ENCODE measurements at regions not wholly inside any gene's neighbourhood (a gene's known extent, or its start where the extent isn't known, plus 50 kb on each side); places are given as distances from the start of the nearest gene placed in this dataset.
"Not testable (repeated sequence)": the region's sequence is repeated elsewhere in the genome, so short reads cannot be mapped to it uniquely, and the experiment has no call there.

- intact Hi-C loops (cut with DNase I) = no loop called here
- Histone ChIP-seq H3K9me3 (ENCODE audit: control insufficient read depth, low read length) (no peaks in the 10 kb centered on the region), H3K4me1 (ENCODE audit: control insufficient read depth in 1 of 2, insufficient read depth in 2 of 2, low read length in 2 of 2) (no peaks in the 10 kb centered on the region), H3K27me3 (ENCODE audit: control insufficient read depth in 1 of 2, insufficient read depth in 2 of 2, low read length in 1 of 2) (peaks cover 0 to 2% of the 10 kb centered on the region in 2 donors), H3K27ac (ENCODE audit: low read depth in 1 of 2, low read length in 2 of 2) (no peak overlapping the region), H3K4me3 (ENCODE audit: low read length in 2 of 2) (no peak overlapping the region), H3K36me3 (ENCODE audit: control insufficient read depth in 1 of 2, insufficient read depth in 2 of 2, low read length in 1 of 2) (no peaks in the 10 kb centered on the region)
- ATAC-seq (ENCODE audit: low FRiP score) (no peak), DNase-seq (no peak)
- WGBS, 2 donors = 71% methylated on average over 2 of the region's 2 CpGs
These were observed 173.4 kb upstream of the FANCL start for GRCh38 chr2:58414506-58414905.

GRCh38 chr2:58410549-58410948 lies 169.4 kb upstream of the FANCL start:
- no peaks in the 10 kb centered on the region for H3K9me3 ChIP-seq (ENCODE audit: control insufficient read depth, low read length)
- ATAC-seq (ENCODE audit: low FRiP score) (no peak), DNase-seq (no peak)
- no peaks in the 10 kb centered on the region for H3K4me1 ChIP-seq (ENCODE audit: control insufficient read depth in 1 of 2, insufficient read depth in 2 of 2, low read length in 2 of 2)
- H3K36me3 ChIP-seq (ENCODE audit: control insufficient read depth in 1 of 2, insufficient read depth in 2 of 2, low read length in 1 of 2) = no peaks in the 10 kb centered on the region
- H3K27me3 ChIP-seq (ENCODE audit: control insufficient read depth in 1 of 2, insufficient read depth in 2 of 2, low read length in 1 of 2) = no peaks in the 10 kb centered on the region
- WGBS, 2 donors = 48 to 56% methylated on average over 2 of the region's 2 CpGs
- intact Hi-C loops (cut with DNase I) = no loop called here
- H3K4me3 ChIP-seq (ENCODE audit: low read length in 2 of 2) = no peak overlapping the region
- no peak overlapping the region for H3K27ac ChIP-seq (ENCODE audit: low read depth in 1 of 2, low read length in 2 of 2)

- H3K27me3 ChIP-seq (ENCODE audit: control insufficient read depth in 1 of 2, insufficient read depth in 2 of 2, low read length in 1 of 2) = no peaks in the 10 kb centered on the region
- WGBS, 2 donors = 81 to 84% methylated on average over 4 of the region's 4 CpGs
- H3K9me3 ChIP-seq (ENCODE audit: control insufficient read depth, low read length) = no peaks in the 10 kb centered on the region
- ATAC-seq (ENCODE audit: low FRiP score) = no peak
- no peak for DNase-seq
- no peaks in the 10 kb centered on the region for H3K36me3 ChIP-seq (ENCODE audit: control insufficient read depth in 1 of 2, insufficient read depth in 2 of 2, low read length in 1 of 2)
- no peaks in the 10 kb centered on the region for H3K4me1 ChIP-seq (ENCODE audit: control insufficient read depth in 1 of 2, insufficient read depth in 2 of 2, low read length in 2 of 2)
- H3K27ac ChIP-seq (ENCODE audit: low read depth in 1 of 2, low read length in 2 of 2) = no peak overlapping the region
- H3K4me3 ChIP-seq (ENCODE audit: low read length in 2 of 2) = no peak overlapping the region
- intact Hi-C loops (cut with DNase I) = no loop called here
These were observed 166.4 kb upstream of the FANCL start for GRCh38 chr2:58407487-58407886.

GRCh38 chr2:58405341-58405740 lies 164.2 kb upstream of the FANCL start:
- DNase-seq (no peak), ATAC-seq (ENCODE audit: low FRiP score) (no peak)
- Histone ChIP-seq H3K9me3 (ENCODE audit: control insufficient read depth, low read length) (no peaks in the 10 kb centered on the region), H3K4me3 (ENCODE audit: low read length in 2 of 2) (no peak overlapping the region), H3K36me3 (ENCODE audit: control insufficient read depth in 1 of 2, insufficient read depth in 2 of 2, low read length in 1 of 2) (no peaks in the 10 kb centered on the region), H3K4me1 (ENCODE audit: control insufficient read depth in 1 of 2, insufficient read depth in 2 of 2, low read length in 2 of 2) (no peaks in the 10 kb centered on the region), H3K27me3 (ENCODE audit: control insufficient read depth in 1 of 2, insufficient read depth in 2 of 2, low read length in 1 of 2) (no peaks in the 10 kb centered on the region), H3K27ac (ENCODE audit: low read depth in 1 of 2, low read length in 2 of 2) (no peak overlapping the region)
- intact Hi-C loops (cut with DNase I) = no loop called here
- WGBS, 2 donors = 0 to 14% methylated on average over 1 of the region's 1 CpG

- ATAC-seq (ENCODE audit: low FRiP score) (no peak), DNase-seq (no peak)
- no peak overlapping the region for H3K27ac ChIP-seq (ENCODE audit: low read depth in 1 of 2, low read length in 2 of 2)
- intact Hi-C loops (cut with DNase I) = no loop called here
- H3K4me1 ChIP-seq (ENCODE audit: control insufficient read depth in 1 of 2, insufficient read depth in 2 of 2, low read length in 2 of 2) = no peaks in the 10 kb centered on the region
- no peak overlapping the region for H3K4me3 ChIP-seq (ENCODE audit: low read length in 2 of 2)
- no peaks in the 10 kb centered on the region for H3K27me3 ChIP-seq (ENCODE audit: control insufficient read depth in 1 of 2, insufficient read depth in 2 of 2, low read length in 1 of 2)
- no peaks in the 10 kb centered on the region for H3K9me3 ChIP-seq (ENCODE audit: control insufficient read depth, low read length)
- WGBS, 2 donors = 80 to 82% methylated on average over 2 of the region's 2 CpGs
- no peaks in the 10 kb centered on the region for H3K36me3 ChIP-seq (ENCODE audit: control insufficient read depth in 1 of 2, insufficient read depth in 2 of 2, low read length in 1 of 2)
These were observed 160.8 kb upstream of the FANCL start for GRCh38 chr2:58401936-58402335.

- Histone ChIP-seq H3K9me3 (ENCODE audit: control insufficient read depth, low read length) (no peaks in the 10 kb centered on the region), H3K27me3 (ENCODE audit: control insufficient read depth in 1 of 2, insufficient read depth in 2 of 2, low read length in 1 of 2) (no peaks in the 10 kb centered on the region), H3K4me1 (ENCODE audit: control insufficient read depth in 1 of 2, insufficient read depth in 2 of 2, low read length in 2 of 2) (no peaks in the 10 kb centered on the region), H3K36me3 (ENCODE audit: control insufficient read depth in 1 of 2, insufficient read depth in 2 of 2, low read length in 1 of 2) (no peaks in the 10 kb centered on the region), H3K4me3 (ENCODE audit: low read length in 2 of 2) (no peak overlapping the region), H3K27ac (ENCODE audit: low read depth in 1 of 2, low read length in 2 of 2) (no peak overlapping the region)
- ATAC-seq (ENCODE audit: low FRiP score) (no peak), DNase-seq (no peak)
- intact Hi-C loops (cut with DNase I) = no loop called here
These were observed 157.3 kb upstream of the FANCL start for GRCh38 chr2:58398406-58398805.

- Histone ChIP-seq H3K4me3 (ENCODE audit: low read length in 2 of 2) (no peak overlapping the region), H3K9me3 (ENCODE audit: control insufficient read depth, low read length) (no peaks in the 10 kb centered on the region), H3K4me1 (ENCODE audit: control insufficient read depth in 1 of 2, insufficient read depth in 2 of 2, low read length in 2 of 2) (no peaks in the 10 kb centered on the region), H3K27me3 (ENCODE audit: control insufficient read depth in 1 of 2, insufficient read depth in 2 of 2, low read length in 1 of 2) (peaks cover 0 to 2% of the 10 kb centered on the region in 2 donors), H3K27ac (ENCODE audit: low read depth in 1 of 2, low read length in 2 of 2) (no peak overlapping the region), H3K36me3 (ENCODE audit: control insufficient read depth in 1 of 2, insufficient read depth in 2 of 2, low read length in 1 of 2) (no peaks in the 10 kb centered on the region)
- WGBS, 2 donors = 95 to 100% methylated on average over 1 of the region's 1 CpG
- DNase-seq (no peak), ATAC-seq (ENCODE audit: low FRiP score) (no peak)
- intact Hi-C loops (cut with DNase I) = no loop called here
These were observed 146.6 kb upstream of the FANCL start for GRCh38 chr2:58387701-58388100.

- H3K27ac ChIP-seq (ENCODE audit: low read depth in 1 of 2, low read length in 2 of 2); H3K36me3 ChIP-seq (ENCODE audit: control insufficient read depth in 1 of 2, insufficient read depth in 2 of 2, low read length in 1 of 2); ATAC-seq (ENCODE audit: low FRiP score); DNase-seq; H3K9me3 ChIP-seq (ENCODE audit: control insufficient read depth, low read length); intact Hi-C loops (cut with DNase I); H3K27me3 ChIP-seq (ENCODE audit: control insufficient read depth in 1 of 2, insufficient read depth in 2 of 2, low read length in 1 of 2); H3K4me3 ChIP-seq (ENCODE audit: low read length in 2 of 2); H3K4me1 ChIP-seq (ENCODE audit: control insufficient read depth in 1 of 2, insufficient read depth in 2 of 2, low read length in 2 of 2): not testable (repeated sequence)
- WGBS, 2 donors = 74 to 75% methylated on average over 13 of the region's 14 CpGs
These were observed 145.8 kb upstream of the FANCL start for GRCh38 chr2:58386904-58387303.

GRCh38 chr2:58378152-58378551 lies 137.0 kb upstream of the FANCL start:
- H3K27ac ChIP-seq (ENCODE audit: low read depth in 1 of 2, low read length in 2 of 2) = no peak overlapping the region
- ATAC-seq (ENCODE audit: low FRiP score) = no peak
- DNase-seq = no peak
- no peaks in the 10 kb centered on the region for H3K27me3 ChIP-seq (ENCODE audit: control insufficient read depth in 1 of 2, insufficient read depth in 2 of 2, low read length in 1 of 2)
- H3K9me3 ChIP-seq (ENCODE audit: control insufficient read depth, low read length) = no peaks in the 10 kb centered on the region
- H3K4me1 ChIP-seq (ENCODE audit: control insufficient read depth in 1 of 2, insufficient read depth in 2 of 2, low read length in 2 of 2) = no peaks in the 10 kb centered on the region
- H3K4me3 ChIP-seq (ENCODE audit: low read length in 2 of 2) = no peak overlapping the region
- H3K36me3 ChIP-seq (ENCODE audit: control insufficient read depth in 1 of 2, insufficient read depth in 2 of 2, low read length in 1 of 2) = no peaks in the 10 kb centered on the region
- intact Hi-C loops (cut with DNase I) = no loop called here
- 77 to 86% methylated on average over 5 of the region's 5 CpGs for WGBS, 2 donors
